Fibroblast of mammary gland (primary cell): ENCODE measurements at regions not wholly inside any gene's neighbourhood (a gene's known extent, or its start where the extent isn't known, plus 50 kb on each side); places are given as distances from the start of the nearest gene placed in this dataset.

Experiments
- DNase-seq: peaks from one replicate; pipeline ENCODE4 v3.0.0-alpha.2; 2010; ENCODE audit warnings: low read depth
- H3K4me3 ChIP-seq: 2 replicates; pipeline ENCODE4 v1.5.1; 2011; ENCODE audit warnings: low read depth, mild to moderate bottlenecking, low read length, moderate library complexity; ENCODE audit not compliant: control insufficient read depth
- TF ChIP-seq, protein P1 (sequence below): conservative IDR thresholded peaks from 2 replicates; pipeline ENCODE4 v1.5.1; 2011; ENCODE audit warnings: low read depth, low read length, inconsistent platforms; ENCODE audit not compliant: control insufficient read depth, insufficient read depth

DNA sequence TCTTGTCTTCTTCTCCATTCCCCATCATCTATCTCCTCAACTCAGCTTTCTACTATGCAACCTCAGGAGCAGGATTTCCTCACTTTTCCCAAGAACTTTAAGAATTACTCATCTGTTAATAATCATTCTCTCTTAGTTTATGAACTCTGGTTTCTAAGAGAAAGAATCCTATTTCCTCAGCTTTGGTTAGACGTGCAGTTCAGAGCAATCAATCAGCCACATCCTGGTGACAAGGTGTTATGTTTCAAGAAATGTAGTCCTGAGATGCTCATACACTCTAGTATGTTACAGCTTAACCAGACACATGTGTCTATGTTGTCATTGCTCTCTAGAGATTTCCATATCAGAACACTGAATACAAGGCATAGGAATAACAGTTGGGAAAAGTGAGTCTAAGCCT lies 277.9 kb downstream of the MBD2 start:
- TF ChIP-seq, protein P1, sequence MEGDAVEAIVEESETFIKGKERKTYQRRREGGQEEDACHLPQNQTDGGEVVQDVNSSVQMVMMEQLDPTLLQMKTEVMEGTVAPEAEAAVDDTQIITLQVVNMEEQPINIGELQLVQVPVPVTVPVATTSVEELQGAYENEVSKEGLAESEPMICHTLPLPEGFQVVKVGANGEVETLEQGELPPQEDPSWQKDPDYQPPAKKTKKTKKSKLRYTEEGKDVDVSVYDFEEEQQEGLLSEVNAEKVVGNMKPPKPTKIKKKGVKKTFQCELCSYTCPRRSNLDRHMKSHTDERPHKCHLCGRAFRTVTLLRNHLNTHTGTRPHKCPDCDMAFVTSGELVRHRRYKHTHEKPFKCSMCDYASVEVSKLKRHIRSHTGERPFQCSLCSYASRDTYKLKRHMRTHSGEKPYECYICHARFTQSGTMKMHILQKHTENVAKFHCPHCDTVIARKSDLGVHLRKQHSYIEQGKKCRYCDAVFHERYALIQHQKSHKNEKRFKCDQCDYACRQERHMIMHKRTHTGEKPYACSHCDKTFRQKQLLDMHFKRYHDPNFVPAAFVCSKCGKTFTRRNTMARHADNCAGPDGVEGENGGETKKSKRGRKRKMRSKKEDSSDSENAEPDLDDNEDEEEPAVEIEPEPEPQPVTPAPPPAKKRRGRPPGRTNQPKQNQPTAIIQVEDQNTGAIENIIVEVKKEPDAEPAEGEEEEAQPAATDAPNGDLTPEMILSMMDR, result no peak
- DNase-seq, result peak; percentile 36
- no peak overlapping the region for H3K4me3 ChIP-seq

DNA sequence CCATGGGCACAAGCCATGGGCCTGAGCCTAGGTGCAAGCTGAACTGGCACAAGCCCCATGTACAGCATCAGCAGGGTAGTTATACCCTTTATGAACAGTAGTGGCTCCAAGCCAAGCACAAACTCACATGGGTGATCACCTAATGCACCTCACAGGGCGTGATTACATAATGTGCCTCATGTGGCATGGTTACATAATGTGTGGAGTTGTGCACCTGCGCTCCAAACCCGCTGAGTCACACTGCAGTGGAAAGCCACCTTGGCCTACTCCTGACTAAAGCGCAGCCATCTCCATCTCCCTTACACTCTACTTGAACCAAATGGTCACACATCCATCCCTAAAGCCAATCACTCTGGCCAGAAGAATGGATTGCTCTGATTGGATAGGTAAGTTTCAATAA lies 279.7 kb downstream of the MBD2 start:
- TF ChIP-seq, protein P1, result no peak
- peak; percentile 6 for DNase-seq
- H3K4me3 ChIP-seq, result no peak overlapping the region

DNA sequence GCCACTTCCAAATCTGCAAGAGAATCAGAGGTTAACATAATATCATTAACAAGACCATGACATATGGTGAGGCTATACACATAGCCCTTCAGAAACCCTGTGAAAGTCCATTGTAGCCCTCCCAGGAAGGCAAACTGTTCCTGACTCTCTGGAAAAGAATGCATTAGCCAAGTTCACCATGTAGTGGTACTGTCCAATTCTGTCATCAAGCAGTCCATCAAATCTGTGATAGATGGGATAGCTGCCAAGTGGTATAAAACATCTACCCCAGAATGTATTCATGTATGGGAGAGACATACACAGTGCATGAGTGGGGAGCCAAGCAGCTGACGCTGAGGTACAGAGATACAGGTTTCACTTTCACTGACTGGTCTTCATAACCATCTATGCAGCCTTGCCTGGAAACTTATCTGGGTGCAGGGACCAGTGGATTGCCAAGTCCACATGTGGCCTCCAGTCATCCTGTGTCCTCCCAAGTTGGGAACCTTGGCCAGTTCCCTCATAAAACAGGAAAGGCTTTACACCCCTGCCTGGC lies 281.1 kb downstream of the MBD2 start:
- H3K4me3 ChIP-seq, result no peak overlapping the region
- TF ChIP-seq, protein P1, result no peak
- no peak for DNase-seq

DNA sequence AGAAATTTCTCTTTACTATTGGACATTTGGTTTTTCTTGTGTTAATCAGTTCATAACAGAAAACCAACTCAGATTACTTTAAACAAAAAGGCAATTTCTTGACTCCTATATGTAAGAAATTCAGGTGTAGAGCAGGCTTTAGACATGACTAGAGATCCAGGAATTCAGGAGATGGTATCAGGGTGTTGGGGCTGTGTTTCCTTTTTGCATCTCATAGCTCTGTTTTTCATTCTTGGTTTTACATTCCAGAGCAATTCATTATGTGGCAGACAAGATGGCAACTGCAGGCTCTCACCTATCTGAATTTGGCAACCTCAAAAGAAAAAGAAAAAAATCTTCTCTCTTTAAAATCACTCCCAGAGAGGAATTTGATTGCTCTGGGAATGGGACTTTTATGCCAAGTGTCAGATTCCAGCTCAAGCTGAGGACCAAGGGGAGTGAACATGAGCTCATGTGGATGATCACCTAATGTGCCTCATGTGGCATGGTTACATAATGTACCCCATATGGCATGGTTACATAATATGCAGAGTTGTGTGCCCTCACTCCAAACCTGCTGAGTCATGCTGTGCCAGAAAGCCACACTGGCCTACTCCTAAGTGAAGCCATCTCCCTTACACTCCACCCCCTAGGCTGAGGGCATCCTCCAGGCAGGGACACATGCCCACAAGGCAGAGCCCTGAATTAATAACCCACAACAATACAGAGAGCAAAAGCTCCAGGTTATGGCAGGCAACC lies 282.7 kb downstream of the MBD2 start:
- DNase-seq, result no peak
- H3K4me3 ChIP-seq, result no peak overlapping the region
- TF ChIP-seq, protein P1, result no peak

DNA sequence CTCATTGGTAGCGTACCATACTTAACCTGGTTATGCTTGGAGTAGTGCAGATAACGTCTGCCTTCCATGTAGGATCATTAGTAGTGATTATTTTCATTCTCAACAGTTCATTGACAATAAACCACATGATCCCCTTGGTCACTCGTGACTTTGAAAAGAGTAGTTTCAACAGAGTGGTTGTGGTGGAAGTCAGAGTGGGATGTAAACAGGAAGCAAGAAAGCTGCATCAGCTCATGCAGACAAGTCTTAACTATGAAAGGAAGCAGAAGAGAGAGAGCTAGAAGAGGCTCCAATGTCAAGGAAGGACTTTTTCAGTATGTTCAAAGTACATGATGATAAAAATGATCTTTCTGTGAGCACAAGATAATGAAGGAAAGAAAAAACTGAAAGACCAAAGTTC lies 287.4 kb downstream of the MBD2 start:
- no peak for DNase-seq
- TF ChIP-seq, protein P1, result no peak
- H3K4me3 ChIP-seq, result no peak overlapping the region

DNA sequence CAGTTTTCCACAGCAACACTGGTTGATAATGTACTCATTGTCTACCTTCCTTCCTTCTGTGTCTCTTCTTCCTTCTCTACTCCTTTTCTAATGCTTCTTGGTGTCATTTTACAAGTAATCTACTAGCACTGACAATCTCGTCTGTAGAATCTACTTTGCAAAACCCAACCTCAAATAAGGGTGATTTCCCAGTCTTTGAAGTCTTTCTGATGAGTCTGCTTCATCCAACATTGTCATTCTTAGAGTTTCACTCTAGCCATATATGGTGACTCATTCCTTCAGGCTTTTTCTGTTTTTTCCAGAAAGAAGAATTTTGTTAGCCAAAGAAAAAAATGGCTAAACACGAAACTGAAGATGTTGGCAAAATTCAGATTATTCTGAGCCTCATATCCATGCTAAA lies 288.7 kb downstream of the MBD2 start:
- DNase-seq, result no peak
- TF ChIP-seq, protein P1, result no peak
- H3K4me3 ChIP-seq, result no peak overlapping the region
